ENCODE measurements at regions not wholly inside any gene's neighbourhood (a gene's known extent, or its start where the extent isn't known, plus 50 kb on each side); places are given as distances from the start of the nearest gene placed in this dataset.
"Not testable (repeated sequence)": the region's sequence is repeated elsewhere in the genome, so short reads cannot be mapped to it uniquely, and the experiment has no call there.

- no peak for DNase-seq (ENCODE audit: extremely low read depth in 1 of 2, low read depth in 1 of 2)
Observed at GRCh38 chr10:118913825-118914224, 115.7 kb upstream of the NANOS1 start.

GRCh38 chr10:118914629-118915028 is 114.9 kb upstream of the NANOS1 start:
- no peak for DNase-seq (ENCODE audit: extremely low read depth in 1 of 2, low read depth in 1 of 2)

GRCh38 chr10:118915161-118915560 is 114.4 kb upstream of the NANOS1 start:
- DNase-seq (ENCODE audit: extremely low read depth in 1 of 2, low read depth in 1 of 2), result no peak

GRCh38 chr10:118916777-118917176 is 112.7 kb upstream of the NANOS1 start:
- no peak for DNase-seq (ENCODE audit: extremely low read depth in 1 of 2, low read depth in 1 of 2)

GRCh38 chr10:118917701-118918100 is 111.8 kb upstream of the NANOS1 start:
- no peak for DNase-seq (ENCODE audit: extremely low read depth in 1 of 2, low read depth in 1 of 2)

GRCh38 chr10:118918116-118918515 is 111.4 kb upstream of the NANOS1 start:
- no peak for DNase-seq (ENCODE audit: extremely low read depth in 1 of 2, low read depth in 1 of 2)

GRCh38 chr10:118918587-118918986 is 110.9 kb upstream of the NANOS1 start:
- no peak for DNase-seq (ENCODE audit: extremely low read depth in 1 of 2, low read depth in 1 of 2)

- no peak for DNase-seq (ENCODE audit: extremely low read depth in 1 of 2, low read depth in 1 of 2)
Observed at GRCh38 chr10:118920206-118920605, 109.3 kb upstream of the NANOS1 start.

- DNase-seq (ENCODE audit: extremely low read depth in 1 of 2, low read depth in 1 of 2), result no peak
Observed at GRCh38 chr10:118922226-118922625, 107.3 kb upstream of the NANOS1 start.

GRCh38 chr10:118922972-118923371 is 106.5 kb upstream of the NANOS1 start:
- no peak for DNase-seq (ENCODE audit: extremely low read depth in 1 of 2, low read depth in 1 of 2)

GRCh38 chr10:118924493-118924892 is 105.0 kb upstream of the NANOS1 start:
- DNase-seq (ENCODE audit: extremely low read depth in 1 of 2, low read depth in 1 of 2), result no peak

GRCh38 chr10:118925404-118926071 is 104.0 kb upstream of the NANOS1 start:
- DNase-seq (ENCODE audit: extremely low read depth in 1 of 2, low read depth in 1 of 2), result no peak

- no peak for DNase-seq (ENCODE audit: extremely low read depth in 1 of 2, low read depth in 1 of 2)
Observed at GRCh38 chr10:118926072-118926417, 103.5 kb upstream of the NANOS1 start.

- no peak for DNase-seq (ENCODE audit: extremely low read depth in 1 of 2, low read depth in 1 of 2)
Observed at GRCh38 chr10:118926441-118926840, 103.1 kb upstream of the NANOS1 start.

GRCh38 chr10:118926903-118927302 is 102.6 kb upstream of the NANOS1 start:
- DNase-seq (ENCODE audit: extremely low read depth in 1 of 2, low read depth in 1 of 2), result no peak

GRCh38 chr10:118927321-118927720 is 102.2 kb upstream of the NANOS1 start:
- no peak for DNase-seq (ENCODE audit: extremely low read depth in 1 of 2, low read depth in 1 of 2)

GRCh38 chr10:118930614-118931013 is 98.9 kb upstream of the NANOS1 start:
- no peak for DNase-seq (ENCODE audit: extremely low read depth in 1 of 2, low read depth in 1 of 2)

GRCh38 chr10:118931436-118931835 is 98.1 kb upstream of the NANOS1 start:
- DNase-seq (ENCODE audit: extremely low read depth in 1 of 2, low read depth in 1 of 2), result no peak

- DNase-seq (ENCODE audit: extremely low read depth in 1 of 2, low read depth in 1 of 2), result not testable (repeated sequence)
Observed at GRCh38 chr10:118932154-118932553, 97.4 kb upstream of the NANOS1 start.

- no peak for DNase-seq (ENCODE audit: extremely low read depth in 1 of 2, low read depth in 1 of 2)
Observed at GRCh38 chr10:118937226-118937625, 92.3 kb upstream of the NANOS1 start.

- no peak for DNase-seq (ENCODE audit: extremely low read depth in 1 of 2, low read depth in 1 of 2)
Observed at GRCh38 chr10:118939211-118940007, 90.1 kb upstream of the NANOS1 start.

- no peak for DNase-seq (ENCODE audit: extremely low read depth in 1 of 2, low read depth in 1 of 2)
Observed at GRCh38 chr10:118940386-118940785, 89.1 kb upstream of the NANOS1 start.
